IPS-18c (cell line): ENCODE measurements at regions not wholly inside any gene's neighbourhood (a gene's known extent, or its start where the extent isn't known, plus 50 kb on each side); places are given as distances from the start of the nearest gene placed in this dataset.

Experiments used
- H3K4me3 ChIP-seq: 2 replicates; pipeline ENCODE4 v1.7.0; 2013; ENCODE audit warnings: low read depth, mild to moderate bottlenecking, low read length, moderate library complexity; ENCODE audit not compliant: insufficient read depth
- H3K9me3 ChIP-seq: one replicate; pipeline ENCODE4 v1.6.1; 2013; ENCODE audit warnings: mild to moderate bottlenecking, low read length, moderate library complexity; ENCODE audit not compliant: control insufficient read depth, insufficient read depth

- Histone ChIP-seq H3K9me3 (no peaks in the 10 kb centered on the region), H3K4me3 (no peak overlapping the region)
Measured at GRCh38 chr15:96412045-96412905, 81.8 kb downstream of the NR2F2 start.

- no peak overlapping the region for H3K4me3 ChIP-seq
- H3K9me3 ChIP-seq, result no peaks in the 10 kb centered on the region
Measured at GRCh38 chr15:96412906-96413231, 82.4 kb downstream of the NR2F2 start.

GRCh38 chr15:96413657-96414056 lies 83.2 kb downstream of the NR2F2 start:
- Histone ChIP-seq H3K4me3 (no peak overlapping the region), H3K9me3 (no peaks in the 10 kb centered on the region)

- H3K4me3 ChIP-seq, result no peak overlapping the region
Measured at GRCh38 chr15:96414875-96415274, 84.4 kb downstream of the NR2F2 start.

GRCh38 chr15:96415513-96416217 lies 85.2 kb downstream of the NR2F2 start:
- 0 out of 2 replicates have a peak overlapping the region, but pooled peaks have one; percentile 42 for H3K4me3 ChIP-seq
- no peaks in the 10 kb centered on the region for H3K9me3 ChIP-seq

More at GRCh38 chr15:96414875-96415274, 84.4 kb downstream of the NR2F2 start:
- no peaks in the 10 kb centered on the region for H3K9me3 ChIP-seq

- Histone ChIP-seq H3K9me3 (no peaks in the 10 kb centered on the region), H3K4me3 (peak overlapping the region; percentile 42)
Measured at GRCh38 chr15:96416218-96416933, 85.9 kb downstream of the NR2F2 start.

GRCh38 chr15:96416934-96417759 lies 86.6 kb downstream of the NR2F2 start:
- Histone ChIP-seq H3K9me3 (no peaks in the 10 kb centered on the region), H3K4me3 (peak overlapping the region; percentile 42; the same call in 1 of the 2 replicates)

- Histone ChIP-seq H3K4me3 (no peak overlapping the region), H3K9me3 (no peaks in the 10 kb centered on the region)
Measured at GRCh38 chr15:96417760-96418130, 87.2 kb downstream of the NR2F2 start.

GRCh38 chr15:96418146-96418545 lies 87.6 kb downstream of the NR2F2 start:
- H3K4me3 ChIP-seq, result no peak overlapping the region

GRCh38 chr15:96421178-96421601 lies 90.7 kb downstream of the NR2F2 start:
- Histone ChIP-seq H3K4me3 (no peak overlapping the region), H3K9me3 (no peaks in the 10 kb centered on the region)

More at GRCh38 chr15:96418146-96418545, 87.6 kb downstream of the NR2F2 start:
- no peaks in the 10 kb centered on the region for H3K9me3 ChIP-seq

GRCh38 chr15:96422125-96422524 lies 91.6 kb downstream of the NR2F2 start:
- Histone ChIP-seq H3K9me3 (no peaks in the 10 kb centered on the region), H3K4me3 (no peak overlapping the region)

- H3K4me3 ChIP-seq, result no peak overlapping the region
- no peaks in the 10 kb centered on the region for H3K9me3 ChIP-seq
Measured at GRCh38 chr15:96424674-96425073, 94.2 kb downstream of the NR2F2 start.

- H3K4me3 ChIP-seq, result no peak overlapping the region
Measured at GRCh38 chr15:96428742-96429141, 98.2 kb downstream of the NR2F2 start.

GRCh38 chr15:96431786-96432185 lies 101.3 kb downstream of the NR2F2 start:
- no peaks in the 10 kb centered on the region for H3K9me3 ChIP-seq
- H3K4me3 ChIP-seq, result no peak overlapping the region

More at GRCh38 chr15:96428742-96429141, 98.2 kb downstream of the NR2F2 start:
- H3K9me3 ChIP-seq, result no peaks in the 10 kb centered on the region

- Histone ChIP-seq H3K4me3 (no peak overlapping the region), H3K9me3 (no peaks in the 10 kb centered on the region)
Measured at GRCh38 chr15:96435022-96435421, 104.5 kb downstream of the NR2F2 start.

GRCh38 chr15:96435841-96436240 lies 105.3 kb downstream of the NR2F2 start:
- Histone ChIP-seq H3K4me3 (no peak overlapping the region), H3K9me3 (no peaks in the 10 kb centered on the region)

GRCh38 chr15:96440978-96441377 lies 110.5 kb downstream of the NR2F2 start:
- Histone ChIP-seq H3K9me3 (no peaks in the 10 kb centered on the region), H3K4me3 (no peak overlapping the region)
